Neural cell (in vitro differentiated cells): ENCODE measurements at regions not wholly inside any gene's neighbourhood (a gene's known extent, or its start where the extent isn't known, plus 50 kb on each side); places are given as distances from the start of the nearest gene placed in this dataset.

ENCODE experiments used
- EP300 ChIP-seq: fragments of 450-650 bp; conservative IDR thresholded peaks from 2 replicates; pipeline ENCODE4 v1.6.1; 2014; ENCODE audit warnings: antibody characterized with exemption, mild to moderate bottlenecking, moderate library complexity; ENCODE audit not compliant: poor library complexity, severe bottlenecking
- EZH2 ChIP-seq: fragments of 200-600, 300-800 bp; shearing (Covaris generic), sonication (generic); IDR thresholded peaks from 2 replicates; pipeline ENCODE4 v1.6.1; 2014; ENCODE audit warnings: antibody characterized with exemption, low read length, borderline replicate concordance, mild to moderate bottlenecking; ENCODE audit not compliant: insufficient read depth, poor library complexity, severe bottlenecking
- MXI1 ChIP-seq: fragments of 450-650 bp; conservative IDR thresholded peaks from 2 replicates; pipeline ENCODE4 v1.6.1; 2014; ENCODE audit warnings: antibody characterized with exemption, mild to moderate bottlenecking; ENCODE audit not compliant: poor library complexity, severe bottlenecking
- POLR2AphosphoS5 ChIP-seq: IDR thresholded peaks from 2 replicates; pipeline ENCODE4 v1.6.1; 2012
- RAD21 ChIP-seq: fragments of 450-650 bp; conservative IDR thresholded peaks from 2 replicates; pipeline ENCODE4 v1.6.1; 2014; ENCODE audit warnings: antibody characterized with exemption, mild to moderate bottlenecking, moderate library complexity
- SMC3 ChIP-seq: fragments of 450-650 bp; conservative IDR thresholded peaks from 2 replicates; pipeline ENCODE4 v1.6.1; 2014; ENCODE audit warnings: antibody characterized with exemption, mild to moderate bottlenecking, moderate library complexity; ENCODE audit not compliant: poor library complexity
- TAF1 ChIP-seq: IDR thresholded peaks from 2 replicates; pipeline ENCODE4 v1.6.1; 2012; ENCODE audit warnings: low read depth
- TF ChIP-seq, protein P1 (sequence below): fragments of 450-650 bp; IDR thresholded peaks from 2 replicates; pipeline ENCODE4 v1.5.1; 2014; ENCODE audit warnings: antibody characterized with exemption, mild to moderate bottlenecking, moderate library complexity; ENCODE audit not compliant: poor library complexity, severe bottlenecking
- TF ChIP-seq, protein P2 (sequence below): IDR thresholded peaks from 2 replicates; pipeline ENCODE4 v1.6.1; 2012; ENCODE audit warnings: borderline replicate concordance

DNA sequence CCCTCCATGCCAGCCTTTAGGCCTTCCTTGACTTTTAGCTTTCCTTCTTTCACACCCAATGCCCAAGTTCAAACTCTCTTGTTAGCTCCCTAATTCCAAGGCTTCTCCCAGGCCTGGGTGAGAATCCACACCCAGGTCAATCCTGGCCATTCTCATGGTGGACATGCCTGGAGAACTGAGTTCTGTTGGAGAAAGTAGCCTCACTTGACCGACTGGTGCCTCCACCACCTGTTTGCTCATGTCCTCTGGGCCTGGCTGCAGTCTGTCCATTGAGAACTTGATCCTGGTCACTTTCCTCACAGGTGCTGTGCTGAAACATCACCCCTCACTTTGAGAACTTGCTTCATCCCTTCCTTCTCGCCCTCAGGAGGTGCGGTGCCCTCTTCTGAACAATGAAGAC, 189.1 kb upstream of the TWIST2 start:
- TF ChIP-seq, protein P1, sequence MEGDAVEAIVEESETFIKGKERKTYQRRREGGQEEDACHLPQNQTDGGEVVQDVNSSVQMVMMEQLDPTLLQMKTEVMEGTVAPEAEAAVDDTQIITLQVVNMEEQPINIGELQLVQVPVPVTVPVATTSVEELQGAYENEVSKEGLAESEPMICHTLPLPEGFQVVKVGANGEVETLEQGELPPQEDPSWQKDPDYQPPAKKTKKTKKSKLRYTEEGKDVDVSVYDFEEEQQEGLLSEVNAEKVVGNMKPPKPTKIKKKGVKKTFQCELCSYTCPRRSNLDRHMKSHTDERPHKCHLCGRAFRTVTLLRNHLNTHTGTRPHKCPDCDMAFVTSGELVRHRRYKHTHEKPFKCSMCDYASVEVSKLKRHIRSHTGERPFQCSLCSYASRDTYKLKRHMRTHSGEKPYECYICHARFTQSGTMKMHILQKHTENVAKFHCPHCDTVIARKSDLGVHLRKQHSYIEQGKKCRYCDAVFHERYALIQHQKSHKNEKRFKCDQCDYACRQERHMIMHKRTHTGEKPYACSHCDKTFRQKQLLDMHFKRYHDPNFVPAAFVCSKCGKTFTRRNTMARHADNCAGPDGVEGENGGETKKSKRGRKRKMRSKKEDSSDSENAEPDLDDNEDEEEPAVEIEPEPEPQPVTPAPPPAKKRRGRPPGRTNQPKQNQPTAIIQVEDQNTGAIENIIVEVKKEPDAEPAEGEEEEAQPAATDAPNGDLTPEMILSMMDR, result no peak
- TF ChIP-seq, protein P2, sequence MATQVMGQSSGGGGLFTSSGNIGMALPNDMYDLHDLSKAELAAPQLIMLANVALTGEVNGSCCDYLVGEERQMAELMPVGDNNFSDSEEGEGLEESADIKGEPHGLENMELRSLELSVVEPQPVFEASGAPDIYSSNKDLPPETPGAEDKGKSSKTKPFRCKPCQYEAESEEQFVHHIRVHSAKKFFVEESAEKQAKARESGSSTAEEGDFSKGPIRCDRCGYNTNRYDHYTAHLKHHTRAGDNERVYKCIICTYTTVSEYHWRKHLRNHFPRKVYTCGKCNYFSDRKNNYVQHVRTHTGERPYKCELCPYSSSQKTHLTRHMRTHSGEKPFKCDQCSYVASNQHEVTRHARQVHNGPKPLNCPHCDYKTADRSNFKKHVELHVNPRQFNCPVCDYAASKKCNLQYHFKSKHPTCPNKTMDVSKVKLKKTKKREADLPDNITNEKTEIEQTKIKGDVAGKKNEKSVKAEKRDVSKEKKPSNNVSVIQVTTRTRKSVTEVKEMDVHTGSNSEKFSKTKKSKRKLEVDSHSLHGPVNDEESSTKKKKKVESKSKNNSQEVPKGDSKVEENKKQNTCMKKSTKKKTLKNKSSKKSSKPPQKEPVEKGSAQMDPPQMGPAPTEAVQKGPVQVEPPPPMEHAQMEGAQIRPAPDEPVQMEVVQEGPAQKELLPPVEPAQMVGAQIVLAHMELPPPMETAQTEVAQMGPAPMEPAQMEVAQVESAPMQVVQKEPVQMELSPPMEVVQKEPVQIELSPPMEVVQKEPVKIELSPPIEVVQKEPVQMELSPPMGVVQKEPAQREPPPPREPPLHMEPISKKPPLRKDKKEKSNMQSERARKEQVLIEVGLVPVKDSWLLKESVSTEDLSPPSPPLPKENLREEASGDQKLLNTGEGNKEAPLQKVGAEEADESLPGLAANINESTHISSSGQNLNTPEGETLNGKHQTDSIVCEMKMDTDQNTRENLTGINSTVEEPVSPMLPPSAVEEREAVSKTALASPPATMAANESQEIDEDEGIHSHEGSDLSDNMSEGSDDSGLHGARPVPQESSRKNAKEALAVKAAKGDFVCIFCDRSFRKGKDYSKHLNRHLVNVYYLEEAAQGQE, result no peak
- TF ChIP-seq MXI1 (no peak), POLR2AphosphoS5 (no peak), EZH2 (no peak), EP300 (no peak), RAD21 (no peak), TAF1 (no peak), SMC3 (no peak)
